GM03348 (cell line): ENCODE measurements at regions not wholly inside any gene's neighbourhood (a gene's known extent, or its start where the extent isn't known, plus 50 kb on each side); places are given as distances from the start of the nearest gene placed in this dataset.
A peak's percentile ranks its signal among the peaks of the same experiment; 100 is the strongest.
"Not testable (repeated sequence)": the region's sequence is repeated elsewhere in the genome, so short reads cannot be mapped to it uniquely, and the experiment has no call there.

Experiments
- DNase-seq: peaks from one replicate; pipeline ENCODE4 v3.0.0; 2012; ENCODE audit warnings: low spot score

GRCh38 chr4:9505341-9505740 lies 61.1 kb downstream of the DEFB131A start:
- not testable (repeated sequence) for DNase-seq

- DNase-seq = not testable (repeated sequence)
Measured at GRCh38 chr4:9506672-9507071, 62.5 kb downstream of the DEFB131A start.

GRCh38 chr4:9512941-9513340 lies 68.7 kb downstream of the DEFB131A start:
- DNase-seq = not testable (repeated sequence)

GRCh38 chr4:9519631-9520030 lies 75.4 kb downstream of the DEFB131A start:
- not testable (repeated sequence) for DNase-seq

- not testable (repeated sequence) for DNase-seq
Measured at GRCh38 chr4:9522903-9523302, 78.7 kb downstream of the DEFB131A start.

GRCh38 chr4:9524406-9524805 lies 80.2 kb downstream of the DEFB131A start:
- not testable (repeated sequence) for DNase-seq

- DNase-seq = peak; percentile 91
Measured at GRCh38 chr4:9532134-9532862, 88.1 kb downstream of the DEFB131A start.

GRCh38 chr4:9532863-9533192 lies 88.6 kb downstream of the DEFB131A start:
- not testable (repeated sequence) for DNase-seq

GRCh38 chr4:9537101-9537500 lies 92.9 kb downstream of the DEFB131A start:
- not testable (repeated sequence) for DNase-seq

- not testable (repeated sequence) for DNase-seq
Measured at GRCh38 chr4:9539939-9540520, 95.8 kb downstream of the DEFB131A start.

- not testable (repeated sequence) for DNase-seq
Measured at GRCh38 chr4:9541388-9541915, 97.2 kb downstream of the DEFB131A start.

- not testable (repeated sequence) for DNase-seq
Measured at GRCh38 chr4:9544851-9545250, 100.6 kb downstream of the DEFB131A start.

- DNase-seq = not testable (repeated sequence)
Measured at GRCh38 chr4:9547470-9547869, 103.3 kb downstream of the DEFB131A start.

GRCh38 chr4:9556076-9556475 lies 111.9 kb downstream of the DEFB131A start:
- not testable (repeated sequence) for DNase-seq

GRCh38 chr4:9577869-9578268 lies 133.7 kb downstream of the DEFB131A start:
- DNase-seq = not testable (repeated sequence)

- DNase-seq = not testable (repeated sequence)
Measured at GRCh38 chr4:9582880-9583279, 138.7 kb downstream of the DEFB131A start.

GRCh38 chr4:9592010-9592409 lies 147.8 kb downstream of the DEFB131A start:
- DNase-seq = no peak

- DNase-seq = no peak
Measured at GRCh38 chr4:9594948-9595347, 150.7 kb downstream of the DEFB131A start.

GRCh38 chr4:9595531-9595930 lies 151.3 kb downstream of the DEFB131A start:
- not testable (repeated sequence) for DNase-seq

GRCh38 chr4:9599266-9599665 lies 155.1 kb downstream of the DEFB131A start:
- no peak for DNase-seq

GRCh38 chr4:9600246-9600645 lies 156.0 kb downstream of the DEFB131A start:
- no peak for DNase-seq

GRCh38 chr4:9602389-9602914 lies 158.2 kb downstream of the DEFB131A start:
- DNase-seq = no peak
